ENCODE measurements at regions not wholly inside any gene's neighbourhood (a gene's known extent, or its start where the extent isn't known, plus 50 kb on each side); places are given as distances from the start of the nearest gene placed in this dataset.

GRCh38 chr14:45359746-45360145 lies 106.7 kb upstream of the MIS18BP1 start:
- TF ChIP-seq CTCF (conservative IDR thresholded peaks at IDR 0.05; ENCODE audit: low read depth, low read length), result no peak
- TF ChIP-seq EZH2 (IDR thresholded peaks at IDR 0.05; ENCODE audit: low read length, unreplicated experiment), result no peak
